A549 (cell line): ENCODE measurements at regions not wholly inside any gene's neighbourhood (a gene's known extent, or its start where the extent isn't known, plus 50 kb on each side); places are given as distances from the start of the nearest gene placed in this dataset.
A peak's percentile ranks its signal among the peaks of the same experiment; 100 is the strongest.
"Not testable (repeated sequence)": the region's sequence is repeated elsewhere in the genome, so short reads cannot be mapped to it uniquely, and the experiment has no call there.

Source experiments
- ATAC-seq, 2 experiments: fragments of 200-7000 bp in 1 of 2; fragments of >200 bp in 1 of 2; cut with Nextera tagmentation in 1 of 2; cut with Tn5 transposase in 1 of 2; 3 replicates each; pipeline versions ENCODE4 v1.8.0 to v1.9.1; 2018 to 2020; ENCODE audit warnings: mild to moderate bottlenecking in 1 of 2, moderate library complexity in 1 of 2
- CTCF ChIA-PET: fragments of 300-600 bp; sonication (Branson Sonifier 250); formaldehyde crosslinking; extraction: SDS; loops from one replicate; lab custom pipeline; 2021; ENCODE audit warnings: antibody characterized with exemption, inconsistent platforms; lab: Yijun Ruan, JAX
- POLR2A ChIA-PET: fragments of 350-600 bp; formaldehyde crosslinking; extraction: SDS; loops from one replicate; lab custom pipeline; 2021; ENCODE audit warnings: antibody characterized with exemption, inconsistent platforms; lab: Yijun Ruan, JAX
- DNase-seq, 2 experiments: peaks; one replicate each; pipeline versions ENCODE4 v3.0.0 to v3.0.0-alpha.2; 2011 to 2016; ENCODE audit warnings: low read depth in 1 of 2, low spot score in 1 of 2
- FAIRE-seq: peaks from 2 replicates; lab custom pipeline; 2011; peaks lifted over from hg19 to GRCh38; lab: Jason Lieb, UNC
- H3K27ac ChIP-seq, 2 experiments: fragments of >200 bp; sonication (Bioruptor Twin); formaldehyde crosslinking; 3 replicates each; pipeline ENCODE4 v1.5.1; 2016 to 2017
- H3K4me1 ChIP-seq: fragments of >200 bp; sonication (Bioruptor Twin); formaldehyde crosslinking; 3 replicates; pipeline ENCODE4 v1.6.1; 2016
- H3K4me2 ChIP-seq: fragments of >200 bp; sonication (Bioruptor Twin); formaldehyde crosslinking; 3 replicates; pipeline ENCODE4 v1.6.1; 2016
- H3K4me3 ChIP-seq: fragments of >200 bp; sonication (Bioruptor Twin); formaldehyde crosslinking; 3 replicates; pipeline ENCODE4 v1.5.1; 2016
- H3K9me3 ChIP-seq: fragments of >200 bp; sonication (Bioruptor Twin); formaldehyde crosslinking; 3 replicates; pipeline ENCODE4 v1.6.1; 2016
- CBX2 ChIP-seq: fragments of 200-600 bp; sonication (generic); IDR thresholded peaks from 2 replicates; pipeline ENCODE4 v1.6.1; 2016; ENCODE audit warnings: low read depth, mild to moderate bottlenecking, borderline replicate concordance
- CBX8 ChIP-seq: fragments of 200-600 bp; sonication (generic); IDR thresholded peaks from 2 replicates; pipeline ENCODE4 v1.6.1; 2016
- CHD4 ChIP-seq: fragments of 200-600 bp; sonication (generic); IDR thresholded peaks from 2 replicates; pipeline ENCODE4 v1.6.1; 2016; ENCODE audit warnings: antibody characterized with exemption, mild to moderate bottlenecking, borderline replicate concordance
- EHF ChIP-seq: fragments of 250-450 bp; sonication (Bioruptor Pico); IDR thresholded peaks from 2 replicates; pipeline ENCODE4 v1.5.0; 2020; ENCODE audit warnings: mild to moderate bottlenecking
- EHMT2 ChIP-seq: fragments of 200-600 bp; sonication (generic); IDR thresholded peaks from 2 replicates; pipeline ENCODE4 v1.6.1; 2016; ENCODE audit warnings: antibody characterized with exemption, low read depth, mild to moderate bottlenecking, moderate library complexity
- ESRRA ChIP-seq: fragments of 150-350 bp; IDR thresholded peaks from 2 replicates; pipeline ENCODE4 v1.6.1; 2014; ENCODE audit warnings: mild to moderate bottlenecking, low read length, borderline replicate concordance
- FOSB ChIP-seq: fragments of 250-450 bp; sonication (Bioruptor Pico); IDR thresholded peaks from 2 replicates; pipeline ENCODE4 v1.5.0; 2020; ENCODE audit warnings: mild to moderate bottlenecking, moderate library complexity
- FOXS1 ChIP-seq: fragments of 250-450 bp; sonication (Bioruptor Pico); IDR thresholded peaks from 2 replicates; pipeline ENCODE4 v1.5.0; 2020; ENCODE audit warnings: mild to moderate bottlenecking, moderate library complexity
- GATA3 ChIP-seq: IDR thresholded peaks from 2 replicates; pipeline ENCODE4 v1.6.1; 2012; ENCODE audit warnings: borderline replicate concordance
- HDAC2 ChIP-seq: fragments of 200-600 bp; sonication (generic); IDR thresholded peaks from 2 replicates; pipeline ENCODE4 v1.6.1; 2016
- HEYL ChIP-seq: fragments of 250-450 bp; sonication (Bioruptor Pico); IDR thresholded peaks from 2 replicates; pipeline ENCODE4 v1.8.0; 2021; ENCODE audit warnings: mild to moderate bottlenecking, moderate library complexity
- JUN ChIP-seq, 2 experiments: fragments of >200 bp; sonication (Bioruptor Twin); formaldehyde crosslinking; IDR thresholded peaks; 2 replicates in 1 of 2; 3 replicates in 1 of 2; pipeline ENCODE4 v1.6.1; 2016 to 2017
- KDM5A ChIP-seq: fragments of 200-600 bp; sonication (generic); IDR thresholded peaks from 2 replicates; pipeline ENCODE4 v1.6.1; 2016; ENCODE audit warnings: antibody characterized with exemption, mild to moderate bottlenecking
- NFE2L2 ChIP-seq: fragments of 150-350 bp; conservative IDR thresholded peaks from 2 replicates; pipeline ENCODE4 v1.6.1; 2014; ENCODE audit warnings: low read length
- NPAS2 ChIP-seq: fragments of 250-450 bp; sonication (Bioruptor Pico); IDR thresholded peaks from 2 replicates; pipeline ENCODE4 v1.8.0; 2022; ENCODE audit warnings: mild to moderate bottlenecking, moderate library complexity, borderline replicate concordance
- NR3C1 ChIP-seq: fragments of >200 bp; sonication (Bioruptor Twin); formaldehyde crosslinking; IDR thresholded peaks from 3 replicates; pipeline ENCODE4 v1.6.1; 2017
- POLR2AphosphoS2 ChIP-seq: conservative IDR thresholded peaks from 2 replicates; pipeline ENCODE4 v1.6.1; 2012; ENCODE audit warnings: low read length, improper control_type of control experiment, inconsistent platforms
- RFX5 ChIP-seq: fragments of 450-650 bp; IDR thresholded peaks from 2 replicates; pipeline ENCODE4 v1.7.1; 2014; ENCODE audit warnings: antibody characterized with exemption, mild to moderate bottlenecking, moderate library complexity
- SMC3 ChIP-seq: fragments of >200 bp; sonication (Bioruptor Twin); formaldehyde crosslinking; IDR thresholded peaks from 3 replicates; pipeline ENCODE4 v1.6.1; 2018; ENCODE audit warnings: inconsistent platforms
- TFCP2L1 ChIP-seq: fragments of 250-450 bp; sonication (Bioruptor Pico); IDR thresholded peaks from 2 replicates; pipeline ENCODE4 v1.5.0; 2021; ENCODE audit warnings: mild to moderate bottlenecking
- TP53 ChIP-seq: fragments of 250-450 bp; sonication (Bioruptor Pico); IDR thresholded peaks from 2 replicates; pipeline ENCODE4 v1.5.0; 2021; ENCODE audit warnings: mild to moderate bottlenecking, moderate library complexity
- ZC3H11A ChIP-seq: fragments of 450-650 bp; IDR thresholded peaks from 2 replicates; pipeline ENCODE4 v1.6.1; 2014; ENCODE audit warnings: antibody characterized with exemption, mild to moderate bottlenecking
- ZFP36 ChIP-seq: fragments of 450-650 bp; IDR thresholded peaks from 2 replicates; pipeline ENCODE4 v1.6.1; 2014; ENCODE audit warnings: borderline replicate concordance; ENCODE audit not compliant: partially characterized antibody
- ZSCAN20 ChIP-seq: fragments of 250-450 bp; sonication (Bioruptor Pico); IDR thresholded peaks from 2 replicates; pipeline ENCODE4 v1.8.0; 2022; ENCODE audit warnings: mild to moderate bottlenecking, moderate library complexity
- WGBS: methylation state at CpG from one replicate; pipeline ENCODE4 v1.1.6; 2017; ENCODE audit errors: missing lambda C conversion rate; 5-methylcytosine and 5-hydroxymethylcytosine counted together
- TF ChIP-seq, protein P1 (sequence below): fragments of >200 bp; sonication (Bioruptor Twin); formaldehyde crosslinking; IDR thresholded peaks from 3 replicates; pipeline ENCODE4 v1.6.1; 2016
- TF ChIP-seq, protein P2 (sequence below): IDR thresholded peaks from 2 replicates; pipeline ENCODE4 v1.6.1; 2012
- TF ChIP-seq, protein P3 (sequence below): fragments of 250-450 bp; sonication (Bioruptor Pico); IDR thresholded peaks from 2 replicates; pipeline ENCODE4 v1.5.0; 2021; ENCODE audit warnings: mild to moderate bottlenecking, moderate library complexity, borderline replicate concordance
- TF ChIP-seq, protein P4 (sequence below): fragments of 250-450 bp; sonication (Bioruptor Pico); IDR thresholded peaks from 2 replicates; pipeline ENCODE4 v1.5.0; 2020; ENCODE audit warnings: low read depth, mild to moderate bottlenecking, moderate library complexity
- TF ChIP-seq, protein P5 (sequence below): fragments of 150-350 bp; IDR thresholded peaks from 2 replicates; pipeline ENCODE4 v1.6.1; 2014; ENCODE audit warnings: low read depth, mild to moderate bottlenecking, low read length

DNA sequence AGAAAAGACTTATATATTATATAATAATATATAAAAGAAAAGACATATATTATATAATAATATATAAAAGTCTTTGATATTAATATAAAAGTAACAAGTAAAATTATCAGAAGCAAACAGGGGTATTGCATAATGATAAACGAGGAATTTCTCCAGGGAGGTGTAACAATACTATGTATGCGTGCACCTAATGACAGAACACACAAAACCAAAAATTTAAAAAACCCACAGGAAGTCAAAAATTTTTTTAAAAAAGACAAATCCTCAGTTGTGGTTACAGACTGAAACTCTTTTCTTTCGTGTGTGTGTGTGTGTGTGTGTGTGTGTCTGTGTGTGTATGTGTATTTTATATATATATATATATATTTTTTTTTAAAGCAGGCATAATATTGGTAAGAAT lies 279.2 kb upstream of the DPP6 start:
- Histone ChIP-seq H3K4me1 (no peaks in the 10 kb centered on the region), H3K9me3 (no peaks in the 10 kb centered on the region), H3K27ac (no peak overlapping the region), H3K4me2 (no peak overlapping the region), H3K4me3 (no peak overlapping the region)
- no peak for DNase-seq
- no peak for ATAC-seq
- WGBS, result under 1% methylated on average over 3 of the region's 3 CpGs
- POLR2A ChIA-PET, result no interaction called here
- TF ChIP-seq NPAS2 (CRISPR knock-in tag) (no peak), ZFP36 (no peak), KDM5A (no peak), FOXS1 (no peak), FOSB (CRISPR knock-in tag) (no peak), JUN (IDR thresholded peaks at IDR 0.05) (no peak), ZC3H11A (no peak), TP53 (CRISPR knock-in tag) (no peak), TFCP2L1 (CRISPR knock-in tag) (no peak)
- TF ChIP-seq, protein P1, sequence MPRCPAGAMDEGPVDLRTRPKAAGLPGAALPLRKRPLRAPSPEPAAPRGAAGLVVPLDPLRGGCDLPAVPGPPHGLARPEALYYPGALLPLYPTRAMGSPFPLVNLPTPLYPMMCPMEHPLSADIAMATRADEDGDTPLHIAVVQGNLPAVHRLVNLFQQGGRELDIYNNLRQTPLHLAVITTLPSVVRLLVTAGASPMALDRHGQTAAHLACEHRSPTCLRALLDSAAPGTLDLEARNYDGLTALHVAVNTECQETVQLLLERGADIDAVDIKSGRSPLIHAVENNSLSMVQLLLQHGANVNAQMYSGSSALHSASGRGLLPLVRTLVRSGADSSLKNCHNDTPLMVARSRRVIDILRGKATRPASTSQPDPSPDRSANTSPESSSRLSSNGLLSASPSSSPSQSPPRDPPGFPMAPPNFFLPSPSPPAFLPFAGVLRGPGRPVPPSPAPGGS, result no peak
- TF ChIP-seq, protein P2, sequence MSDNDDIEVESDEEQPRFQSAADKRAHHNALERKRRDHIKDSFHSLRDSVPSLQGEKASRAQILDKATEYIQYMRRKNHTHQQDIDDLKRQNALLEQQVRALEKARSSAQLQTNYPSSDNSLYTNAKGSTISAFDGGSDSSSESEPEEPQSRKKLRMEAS, result no peak
- CTCF ChIA-PET, result no interaction called here
- no peak for FAIRE-seq

DNA sequence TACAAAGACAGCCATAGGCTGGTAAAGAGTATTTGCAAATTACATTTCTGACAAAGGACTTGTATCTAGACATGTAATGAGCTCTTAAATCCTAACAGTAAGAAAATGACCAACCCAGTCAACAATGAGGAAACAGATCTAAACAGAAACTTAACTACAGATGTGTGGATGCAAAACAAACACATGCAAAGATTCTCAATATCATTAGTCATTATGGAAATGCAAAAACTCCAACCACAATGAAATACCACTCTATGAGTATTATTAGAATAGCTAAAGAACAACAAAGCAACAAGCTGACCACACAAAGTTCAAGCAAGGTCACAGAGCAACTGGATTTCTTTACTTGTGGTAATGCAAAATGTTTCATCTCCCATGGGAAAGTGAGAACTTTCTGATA lies 275.3 kb upstream of the DPP6 start:
- POLR2A ChIA-PET, H3K4me3 ChIP-seq, H3K9me3 ChIP-seq, ATAC-seq, H3K4me1 ChIP-seq, CTCF ChIA-PET, DNase-seq, H3K4me2 ChIP-seq, H3K27ac ChIP-seq: not testable (repeated sequence)
- FAIRE-seq, result peak; percentile 74

DNA sequence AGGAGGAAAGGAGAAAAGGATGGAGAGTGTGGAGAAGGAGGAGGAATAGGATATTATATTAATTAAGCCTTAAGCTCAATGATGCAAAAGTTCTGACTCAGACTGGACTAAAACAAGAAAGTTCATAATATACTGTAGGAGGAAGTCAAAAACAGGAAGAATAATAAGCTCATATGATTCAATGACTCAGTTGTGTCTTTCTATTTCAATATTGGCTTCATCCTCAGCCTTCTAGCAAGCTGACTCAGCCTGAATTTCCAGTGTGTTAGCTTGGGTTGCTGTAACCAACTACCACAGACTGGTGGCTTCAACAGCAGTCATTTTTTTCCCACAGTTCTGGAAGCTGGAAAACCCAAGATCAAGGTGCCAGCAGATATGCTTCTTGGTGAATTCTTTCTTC lies 254.8 kb upstream of the DPP6 start:
- not testable (repeated sequence) for ATAC-seq, FAIRE-seq

DNA sequence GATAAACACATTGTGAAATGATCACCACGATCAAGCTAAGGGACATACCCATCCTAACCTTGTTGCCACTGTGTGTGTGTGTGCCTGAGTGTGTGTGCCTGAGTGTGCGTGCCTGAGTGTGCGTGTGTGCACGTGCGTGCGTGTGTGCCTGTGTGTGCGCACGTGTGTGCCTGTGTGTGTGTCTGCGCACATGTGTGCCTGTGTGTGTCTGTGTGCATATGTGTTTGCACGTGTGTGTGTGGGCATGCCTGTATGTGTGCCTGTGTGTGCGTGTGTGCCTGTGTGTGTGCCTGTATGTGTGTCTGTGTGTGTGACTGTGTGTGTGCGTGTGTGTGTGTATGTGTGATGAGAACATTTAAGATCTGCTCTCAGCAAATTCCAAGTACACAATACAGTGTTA lies 244.1 kb upstream of the DPP6 start:
- WGBS, result 29% methylated on average over 7 of the region's 12 CpGs
- POLR2A ChIA-PET, result no interaction called here

More for the DNA sequence above, 254.8 kb upstream of the DPP6 start:
- H3K4me3 ChIP-seq, DNase-seq, H3K27ac ChIP-seq, CTCF ChIA-PET, H3K9me3 ChIP-seq, H3K4me2 ChIP-seq, H3K4me1 ChIP-seq, POLR2A ChIA-PET: not testable (repeated sequence)

DNA sequence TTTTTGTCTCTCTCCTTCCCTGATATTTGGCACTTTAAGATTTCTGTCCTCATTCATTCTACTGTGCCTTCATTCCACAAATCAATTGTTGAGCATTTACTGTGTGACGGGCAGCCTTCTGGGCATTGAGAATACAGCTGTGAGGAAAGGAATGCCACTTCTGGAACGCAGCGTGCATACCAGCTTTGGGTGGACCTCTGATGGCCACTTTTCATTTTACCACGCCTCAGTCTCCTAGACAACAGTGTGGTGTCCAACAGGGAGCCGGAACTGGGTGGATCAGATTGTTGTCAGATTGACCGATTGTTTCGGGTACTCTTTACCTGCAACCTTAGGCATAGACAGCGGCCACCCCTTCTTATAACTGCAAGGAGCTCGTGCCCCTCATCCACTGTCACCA lies 222.7 kb upstream of the DPP6 start:
- CTCF ChIA-PET, result interaction anchor here (1.0 kb wide), 1 partner anchor 41 kb away, joined by 3 read pairs; no protein-coding TSS in a partner anchor
- ATAC-seq (no peak), FAIRE-seq (no peak)
- TF ChIP-seq, protein P3, sequence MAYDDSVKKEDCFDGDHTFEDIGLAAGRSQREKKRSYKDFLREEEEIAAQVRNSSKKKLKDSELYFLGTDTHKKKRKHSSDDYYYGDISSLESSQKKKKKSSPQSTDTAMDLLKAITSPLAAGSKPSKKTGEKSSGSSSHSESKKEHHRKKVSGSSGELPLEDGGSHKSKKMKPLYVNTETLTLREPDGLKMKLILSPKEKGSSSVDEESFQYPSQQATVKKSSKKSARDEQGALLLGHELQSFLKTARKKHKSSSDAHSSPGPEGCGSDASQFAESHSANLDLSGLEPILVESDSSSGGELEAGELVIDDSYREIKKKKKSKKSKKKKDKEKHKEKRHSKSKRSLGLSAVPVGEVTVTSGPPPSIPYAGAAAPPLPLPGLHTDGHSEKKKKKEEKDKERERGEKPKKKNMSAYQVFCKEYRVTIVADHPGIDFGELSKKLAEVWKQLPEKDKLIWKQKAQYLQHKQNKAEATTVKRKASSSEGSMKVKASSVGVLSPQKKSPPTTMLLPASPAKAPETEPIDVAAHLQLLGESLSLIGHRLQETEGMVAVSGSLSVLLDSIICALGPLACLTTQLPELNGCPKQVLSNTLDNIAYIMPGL (CRISPR knock-in tag), result no peak
- TF ChIP-seq TFCP2L1 (CRISPR knock-in tag) (no peak), HEYL (no peak), POLR2AphosphoS2 (no peak), FOXS1 (no peak), EHF (no peak), RFX5 (no peak), CHD4 (no peak)
- TF ChIP-seq, protein P4, sequence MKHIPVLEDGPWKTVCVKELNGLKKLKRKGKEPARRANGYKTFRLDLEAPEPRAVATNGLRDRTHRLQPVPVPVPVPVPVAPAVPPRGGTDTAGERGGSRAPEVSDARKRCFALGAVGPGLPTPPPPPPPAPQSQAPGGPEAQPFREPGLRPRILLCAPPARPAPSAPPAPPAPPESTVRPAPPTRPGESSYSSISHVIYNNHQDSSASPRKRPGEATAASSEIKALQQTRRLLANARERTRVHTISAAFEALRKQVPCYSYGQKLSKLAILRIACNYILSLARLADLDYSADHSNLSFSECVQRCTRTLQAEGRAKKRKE (CRISPR knock-in tag), result no peak
- TF ChIP-seq, protein P5, sequence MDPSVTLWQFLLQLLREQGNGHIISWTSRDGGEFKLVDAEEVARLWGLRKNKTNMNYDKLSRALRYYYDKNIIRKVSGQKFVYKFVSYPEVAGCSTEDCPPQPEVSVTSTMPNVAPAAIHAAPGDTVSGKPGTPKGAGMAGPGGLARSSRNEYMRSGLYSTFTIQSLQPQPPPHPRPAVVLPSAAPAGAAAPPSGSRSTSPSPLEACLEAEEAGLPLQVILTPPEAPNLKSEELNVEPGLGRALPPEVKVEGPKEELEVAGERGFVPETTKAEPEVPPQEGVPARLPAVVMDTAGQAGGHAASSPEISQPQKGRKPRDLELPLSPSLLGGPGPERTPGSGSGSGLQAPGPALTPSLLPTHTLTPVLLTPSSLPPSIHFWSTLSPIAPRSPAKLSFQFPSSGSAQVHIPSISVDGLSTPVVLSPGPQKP, result no peak

More for the DNA sequence above, 244.1 kb upstream of the DPP6 start:
- no peak for TF ChIP-seq ESRRA
- TF ChIP-seq GATA3, result no peak
- TF ChIP-seq KDM5A, result no peak
- no peak for TF ChIP-seq NR3C1
- no peak for TF ChIP-seq CHD4
- TF ChIP-seq NFE2L2, result no peak
- no peak for TF ChIP-seq CBX2
- TF ChIP-seq HDAC2, result no peak
- no peak for TF ChIP-seq EHMT2
- no peak for TF ChIP-seq CBX8
- TF ChIP-seq ZSCAN20 (CRISPR knock-in tag), result no peak
- no peak for TF ChIP-seq SMC3
- FAIRE-seq (no peak), ATAC-seq (no peak), DNase-seq (no peak)
- CTCF ChIA-PET, result no interaction called here
- Histone ChIP-seq H3K27ac (no peak overlapping the region), H3K9me3 (no peaks in the 10 kb centered on the region), H3K4me1 (no peaks in the 10 kb centered on the region), H3K4me3 (no peak overlapping the region), H3K4me2 (no peak overlapping the region)

More for the DNA sequence above, 222.7 kb upstream of the DPP6 start:
- Histone ChIP-seq H3K4me1 (no peaks in the 10 kb centered on the region), H3K9me3 (no peaks in the 10 kb centered on the region), H3K27ac (no peak overlapping the region), H3K4me3 (no peak overlapping the region), H3K4me2 (no peak overlapping the region)
- POLR2A ChIA-PET, result no interaction called here
- 2% methylated on average over 7 of the region's 9 CpGs for WGBS
- no peak for DNase-seq
